ENCODE measurements at regions not wholly inside any gene's neighbourhood (a gene's known extent, or its start where the extent isn't known, plus 50 kb on each side); places are given as distances from the start of the nearest gene placed in this dataset.

DNA sequence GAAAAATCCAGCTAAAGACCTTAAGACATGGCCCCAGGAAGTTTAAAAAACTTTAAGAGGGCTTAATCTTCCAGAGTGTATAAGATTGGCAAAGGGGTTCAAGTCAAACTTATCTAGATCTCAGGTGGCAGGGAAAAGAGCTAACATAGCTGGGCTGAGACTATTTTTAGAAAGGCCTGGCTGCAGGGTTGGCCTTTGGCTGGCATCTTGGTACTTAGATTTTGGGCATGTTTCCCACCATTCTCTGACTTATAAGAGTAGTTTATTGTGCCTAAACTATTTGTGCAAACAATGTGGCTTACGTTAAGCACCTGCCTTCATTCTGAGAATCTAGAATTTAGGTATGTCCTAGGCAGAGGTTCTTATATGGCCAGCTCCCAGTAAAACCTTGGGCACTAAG, 214.0 kb upstream of the MIS18BP1 start:
- DNase-seq (no peak), ATAC-seq (ENCODE audit: insufficient read depth, low read depth) (no peak)
- TF ChIP-seq, protein P1, sequence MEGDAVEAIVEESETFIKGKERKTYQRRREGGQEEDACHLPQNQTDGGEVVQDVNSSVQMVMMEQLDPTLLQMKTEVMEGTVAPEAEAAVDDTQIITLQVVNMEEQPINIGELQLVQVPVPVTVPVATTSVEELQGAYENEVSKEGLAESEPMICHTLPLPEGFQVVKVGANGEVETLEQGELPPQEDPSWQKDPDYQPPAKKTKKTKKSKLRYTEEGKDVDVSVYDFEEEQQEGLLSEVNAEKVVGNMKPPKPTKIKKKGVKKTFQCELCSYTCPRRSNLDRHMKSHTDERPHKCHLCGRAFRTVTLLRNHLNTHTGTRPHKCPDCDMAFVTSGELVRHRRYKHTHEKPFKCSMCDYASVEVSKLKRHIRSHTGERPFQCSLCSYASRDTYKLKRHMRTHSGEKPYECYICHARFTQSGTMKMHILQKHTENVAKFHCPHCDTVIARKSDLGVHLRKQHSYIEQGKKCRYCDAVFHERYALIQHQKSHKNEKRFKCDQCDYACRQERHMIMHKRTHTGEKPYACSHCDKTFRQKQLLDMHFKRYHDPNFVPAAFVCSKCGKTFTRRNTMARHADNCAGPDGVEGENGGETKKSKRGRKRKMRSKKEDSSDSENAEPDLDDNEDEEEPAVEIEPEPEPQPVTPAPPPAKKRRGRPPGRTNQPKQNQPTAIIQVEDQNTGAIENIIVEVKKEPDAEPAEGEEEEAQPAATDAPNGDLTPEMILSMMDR (IDR thresholded peaks at IDR 0.05; ENCODE audit: borderline replicate concordance, extremely low read depth, low read length, poor library complexity, severe bottlenecking), result no peak
- no peak for TF ChIP-seq EZH2 (IDR thresholded peaks at IDR 0.05; ENCODE audit: borderline replicate concordance, low read depth, low read length, severe bottlenecking)
- Histone ChIP-seq H3K4me1 (ENCODE audit: insufficient read depth, low read length) (no peaks in the 10 kb centered on the region), H3K9ac (ENCODE audit: low read depth, low read length) (no peak overlapping the region), H3K9me3 (ENCODE audit: insufficient read depth, low read length, severe bottlenecking) (no peaks in the 10 kb centered on the region), H2AFZ (ENCODE audit: low read depth, low read length) (no peak overlapping the region), H3K4me2 (ENCODE audit: insufficient read depth, low read length) (no peak overlapping the region), H3K79me2 (ENCODE audit: insufficient read depth, low read length) (no peaks in the 10 kb centered on the region), H3K27ac (ENCODE audit: low read length) (no peak overlapping the region), H3K36me3 (ENCODE audit: insufficient read depth, low read length) (no peaks in the 10 kb centered on the region), H3K4me3 (ENCODE audit: low read depth in 1 of 2, low read length in 2 of 2) (no peak overlapping the region), H3K27me3 (ENCODE audit: insufficient read depth, low read length, poor library complexity) (no peaks in the 10 kb centered on the region), H4K20me1 (ENCODE audit: insufficient read depth, low read length) (no peaks in the 10 kb centered on the region)

GRCh38 chr14:45434221-45434620, 181.2 kb upstream of the MIS18BP1 start:
- no peaks in the 10 kb centered on the region for H3K36me3 ChIP-seq (ENCODE audit: insufficient read depth, low read length)
- no peaks in the 10 kb centered on the region for H4K20me1 ChIP-seq (ENCODE audit: insufficient read depth, low read length)
- no peak overlapping the region for H3K4me2 ChIP-seq (ENCODE audit: insufficient read depth, low read length)
- H3K79me2 ChIP-seq (ENCODE audit: insufficient read depth, low read length), result no peaks in the 10 kb centered on the region
- H3K4me1 ChIP-seq (ENCODE audit: insufficient read depth, low read length), result no peaks in the 10 kb centered on the region
- H3K9ac ChIP-seq (ENCODE audit: low read depth, low read length), result no peak overlapping the region
- no peak overlapping the region for H3K27ac ChIP-seq (ENCODE audit: low read length)
- DNase-seq (no peak), ATAC-seq (ENCODE audit: insufficient read depth, low read depth) (no peak)
- TF ChIP-seq, protein P1 (IDR thresholded peaks at IDR 0.05; ENCODE audit: borderline replicate concordance, extremely low read depth, low read length, poor library complexity, severe bottlenecking), result no peak
- TF ChIP-seq EZH2 (IDR thresholded peaks at IDR 0.05; ENCODE audit: borderline replicate concordance, low read depth, low read length, severe bottlenecking), result no peak
- H3K27me3 ChIP-seq (ENCODE audit: insufficient read depth, low read length, poor library complexity), result no peaks in the 10 kb centered on the region
- H2AFZ ChIP-seq (ENCODE audit: low read depth, low read length), result no peak overlapping the region
- H3K4me3 ChIP-seq (ENCODE audit: low read depth in 1 of 2, low read length in 2 of 2), result no peak overlapping the region
- no peaks in the 10 kb centered on the region for H3K9me3 ChIP-seq (ENCODE audit: insufficient read depth, low read length, severe bottlenecking)

DNA sequence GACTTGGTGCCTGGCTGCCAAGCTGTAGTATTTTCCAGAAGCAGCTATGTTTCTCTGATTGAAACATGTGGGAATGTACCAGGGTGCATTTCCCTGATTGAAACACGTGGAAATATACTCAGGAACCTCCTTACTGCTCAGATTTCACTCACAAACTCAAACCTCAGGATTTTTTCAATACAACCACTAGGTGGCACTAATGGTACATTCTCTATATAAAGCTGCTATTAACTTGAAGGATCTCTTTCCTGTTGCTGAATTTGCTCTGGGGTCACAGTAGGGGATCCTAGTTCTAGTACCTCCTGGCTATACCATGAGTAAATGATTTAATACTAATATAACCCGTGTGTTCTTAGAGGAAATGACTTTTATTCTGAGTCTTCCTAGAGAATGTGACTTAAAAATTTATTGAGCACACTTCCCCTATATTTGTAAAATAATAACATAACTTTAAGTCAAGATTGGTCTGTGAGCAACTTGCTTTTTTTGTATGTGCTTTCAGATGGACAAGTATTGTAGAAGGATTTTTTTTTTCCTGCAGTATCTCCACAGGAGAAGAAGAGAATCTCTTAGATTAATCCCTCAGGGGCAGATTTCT, 173.8 kb upstream of the MIS18BP1 start:
- Histone ChIP-seq H3K4me2 (ENCODE audit: insufficient read depth, low read length) (no peak overlapping the region), H3K4me1 (ENCODE audit: insufficient read depth, low read length) (no peaks in the 10 kb centered on the region), H3K9ac (ENCODE audit: low read depth, low read length) (no peak overlapping the region), H3K27ac (ENCODE audit: low read length) (no peak overlapping the region), H3K27me3 (ENCODE audit: insufficient read depth, low read length, poor library complexity) (no peaks in the 10 kb centered on the region), H3K79me2 (ENCODE audit: insufficient read depth, low read length) (no peaks in the 10 kb centered on the region), H4K20me1 (ENCODE audit: insufficient read depth, low read length) (no peaks in the 10 kb centered on the region), H3K9me3 (ENCODE audit: insufficient read depth, low read length, severe bottlenecking) (no peaks in the 10 kb centered on the region), H2AFZ (ENCODE audit: low read depth, low read length) (no peak overlapping the region), H3K36me3 (ENCODE audit: insufficient read depth, low read length) (no peaks in the 10 kb centered on the region), H3K4me3 (ENCODE audit: low read depth in 1 of 2, low read length in 2 of 2) (no peak overlapping the region)
- TF ChIP-seq EZH2 (IDR thresholded peaks at IDR 0.05; ENCODE audit: borderline replicate concordance, low read depth, low read length, severe bottlenecking), result no peak
- TF ChIP-seq, protein P1 (IDR thresholded peaks at IDR 0.05; ENCODE audit: borderline replicate concordance, extremely low read depth, low read length, poor library complexity, severe bottlenecking), result peak; percentile 80
- ATAC-seq (ENCODE audit: insufficient read depth, low read depth), result peak; percentile 71
- DNase-seq, result no peak
